Stimulated activated CD8-positive, alpha-beta memory T cell treated with anti-CD3 and anti-CD28 coated beads, Interleukin-7, amount 100 ng/mL, for 4 hours (primary cell): ENCODE measurements at regions not wholly inside any gene's neighbourhood (a gene's known extent, or its start where the extent isn't known, plus 50 kb on each side); places are given as distances from the start of the nearest gene placed in this dataset.
"Not testable (repeated sequence)": the region's sequence is repeated elsewhere in the genome, so short reads cannot be mapped to it uniquely, and the experiment has no call there.

Experiments
- DNase-seq, 2 donors: peaks; one replicate each; pipeline ENCODE4 v3.0.0-alpha.2; 2020; ENCODE audit warnings: low read depth in 2 of 2

GRCh38 chrX:120718969-120719368 is 89.1 kb upstream of the C1GALT1C1 start:
- DNase-seq, result no peak

- DNase-seq, result not testable (repeated sequence)
These were observed 72.5 kb upstream of the C1GALT1C1 start for GRCh38 chrX:120702337-120702736.

- DNase-seq, result peak in 1 of 2 donors; percentile 0
These were observed 67.2 kb upstream of the C1GALT1C1 start for GRCh38 chrX:120697053-120697452.

GRCh38 chrX:120692319-120692718 is 62.5 kb upstream of the C1GALT1C1 start:
- no peak for DNase-seq

- no peak for DNase-seq
These were observed 61.1 kb upstream of the C1GALT1C1 start for GRCh38 chrX:120690941-120691340.

- no peak for DNase-seq
These were observed 60.5 kb upstream of the C1GALT1C1 start for GRCh38 chrX:120690344-120690743.

- DNase-seq, result no peak
These were observed 50.2 kb upstream of the C1GALT1C1 start for GRCh38 chrX:120680090-120680489.
